Stimulated activated CD8-positive, alpha-beta memory T cell treated with anti-CD3 and anti-CD28 coated beads, Interleukin-4, amount 100 ng/mL, for 4 hours (primary cell): ENCODE measurements at regions not wholly inside any gene's neighbourhood (a gene's known extent, or its start where the extent isn't known, plus 50 kb on each side); places are given as distances from the start of the nearest gene placed in this dataset.

Experiments used
- DNase-seq, 2 donors: peaks; one replicate each; pipeline ENCODE4 v3.0.0-alpha.2; 2020; ENCODE audit warnings: low read depth in 2 of 2, low spot score in 1 of 2

DNA sequence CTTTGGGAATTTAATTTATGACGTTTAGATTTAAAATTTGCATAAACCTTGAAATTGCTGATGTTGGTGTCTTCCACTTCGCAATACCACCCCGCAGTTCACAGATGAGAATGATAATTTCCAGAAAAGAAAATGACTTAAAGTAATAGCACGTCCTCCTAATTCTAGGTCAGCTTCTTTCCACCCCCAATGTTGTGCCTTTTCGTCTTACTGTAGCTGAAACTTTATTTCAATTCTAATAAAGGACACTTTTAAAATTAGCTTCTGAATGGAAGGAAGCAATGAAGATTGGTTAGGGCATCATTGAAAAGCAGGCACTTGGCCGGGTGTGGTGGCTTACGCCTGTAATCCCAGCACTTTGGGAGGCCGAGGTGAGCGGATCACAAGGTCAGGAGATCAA lies 107.4 kb downstream of the MYCN start:
- DNase-seq = no peak

DNA sequence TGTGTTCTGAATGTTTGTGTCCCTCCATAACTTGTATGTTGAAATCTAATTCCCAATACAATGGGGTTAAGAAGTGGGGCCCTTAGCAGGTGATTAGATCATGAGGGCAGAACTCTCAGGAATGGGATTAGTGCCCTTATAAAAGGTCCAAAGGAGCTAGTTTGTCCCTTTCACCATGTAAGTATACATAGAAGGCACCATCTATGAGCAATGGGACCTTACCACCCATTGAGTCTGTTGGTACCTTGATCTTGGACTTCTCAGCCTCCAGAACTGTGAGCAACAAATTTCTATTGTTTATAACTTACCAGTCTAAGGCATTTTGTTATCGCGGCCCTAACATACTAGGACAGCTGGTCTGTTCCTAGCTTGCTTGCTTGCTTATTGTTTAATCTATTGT lies 106.3 kb downstream of the MYCN start:
- no peak for DNase-seq

DNA sequence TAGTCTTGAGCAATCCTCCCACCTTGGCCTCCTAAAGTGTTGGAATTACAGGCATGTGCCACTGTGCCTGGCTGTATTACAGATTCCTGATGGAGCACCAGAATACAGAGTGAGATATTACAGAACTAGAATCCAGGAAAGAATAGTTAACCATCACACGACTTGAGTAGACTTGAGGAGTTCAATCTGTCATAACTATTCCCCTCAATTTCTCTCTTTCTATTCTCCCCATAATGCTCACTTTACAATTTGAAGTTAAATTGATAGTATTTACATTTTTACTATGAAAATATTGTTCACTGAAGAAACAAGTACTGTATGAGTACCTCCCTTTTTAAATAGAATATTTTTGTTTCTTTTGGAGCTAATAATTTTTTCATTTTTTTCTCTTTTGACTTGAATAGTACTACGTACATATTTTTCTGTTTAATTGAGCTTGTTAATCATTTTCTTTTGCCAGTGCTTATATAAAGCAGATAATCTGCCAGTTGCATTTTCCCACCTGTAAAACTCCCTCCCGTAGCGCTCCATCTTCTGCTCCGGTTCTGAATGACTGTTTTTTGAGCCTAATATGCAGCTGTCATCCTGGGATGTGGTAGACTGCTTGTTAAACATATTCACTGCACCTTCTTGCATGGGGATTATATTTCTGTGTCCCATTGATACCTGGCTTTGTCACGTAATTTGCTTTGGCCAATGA lies 105.5 kb downstream of the MYCN start:
- DNase-seq = no peak

- DNase-seq = no peak
Measured at GRCh38 chr2:16044946-16045456, 104.7 kb downstream of the MYCN start.

DNA sequence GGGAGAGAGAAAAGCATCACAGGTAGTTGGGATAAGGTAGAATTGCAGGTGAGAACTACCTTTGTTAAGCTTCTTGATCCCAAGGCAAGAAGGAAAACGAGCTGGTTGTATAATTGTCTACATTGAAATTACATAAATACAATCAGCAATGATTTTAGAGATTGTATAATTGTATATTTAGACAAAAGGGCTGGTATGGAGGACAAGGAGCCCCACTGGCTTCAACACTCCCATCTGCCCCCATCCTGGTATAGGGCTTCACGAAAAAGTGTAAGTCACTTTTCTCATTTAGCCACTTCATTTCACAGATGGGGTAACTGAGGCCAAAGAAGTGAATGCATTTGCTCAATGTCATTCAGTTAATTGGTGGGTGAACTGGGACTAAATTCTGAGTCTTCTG lies 103.3 kb downstream of the MYCN start:
- DNase-seq = no peak

DNA sequence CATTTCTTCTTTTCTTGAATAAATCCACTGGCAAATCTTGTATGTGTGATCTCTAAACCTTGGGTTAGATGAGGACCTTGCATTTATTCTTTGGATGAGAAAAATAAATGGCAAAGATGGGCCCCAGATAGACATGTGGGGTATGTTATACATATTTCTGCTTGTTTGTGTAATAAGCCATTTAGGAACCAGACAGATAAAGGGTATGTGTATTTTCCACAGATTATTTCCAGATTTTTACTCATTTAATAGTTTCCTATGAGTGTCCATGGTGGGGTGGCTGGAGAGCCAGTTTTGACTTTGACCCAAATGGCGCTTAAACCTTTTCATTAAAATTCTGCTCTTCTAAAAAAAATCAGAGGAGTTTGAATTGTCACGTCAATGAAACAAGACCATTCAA lies 102.8 kb downstream of the MYCN start:
- no peak for DNase-seq

GRCh38 chr2:16042201-16042700 lies 101.9 kb downstream of the MYCN start:
- no peak for DNase-seq

GRCh38 chr2:16040271-16041010 lies 100.1 kb downstream of the MYCN start:
- DNase-seq = no peak

DNA sequence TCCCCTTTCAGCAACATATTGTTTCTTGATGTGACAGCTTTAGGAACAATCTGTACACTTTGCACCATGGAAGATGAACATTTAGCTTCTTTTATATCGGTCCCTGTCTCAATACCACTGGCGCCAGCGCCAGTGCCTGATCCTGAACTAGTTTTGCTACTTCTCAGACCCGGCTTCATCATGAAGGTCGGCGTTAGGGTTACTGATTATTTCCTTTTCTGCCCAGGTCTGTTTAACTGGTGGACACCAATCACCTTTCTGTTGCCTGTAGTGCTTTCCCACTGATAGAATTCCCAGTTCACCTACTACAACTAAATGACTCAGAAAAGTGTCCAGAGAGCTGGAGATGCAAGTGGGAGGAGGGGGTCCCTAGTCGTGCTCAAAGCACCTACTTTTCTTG lies 99.5 kb downstream of the MYCN start:
- no peak for DNase-seq

DNA sequence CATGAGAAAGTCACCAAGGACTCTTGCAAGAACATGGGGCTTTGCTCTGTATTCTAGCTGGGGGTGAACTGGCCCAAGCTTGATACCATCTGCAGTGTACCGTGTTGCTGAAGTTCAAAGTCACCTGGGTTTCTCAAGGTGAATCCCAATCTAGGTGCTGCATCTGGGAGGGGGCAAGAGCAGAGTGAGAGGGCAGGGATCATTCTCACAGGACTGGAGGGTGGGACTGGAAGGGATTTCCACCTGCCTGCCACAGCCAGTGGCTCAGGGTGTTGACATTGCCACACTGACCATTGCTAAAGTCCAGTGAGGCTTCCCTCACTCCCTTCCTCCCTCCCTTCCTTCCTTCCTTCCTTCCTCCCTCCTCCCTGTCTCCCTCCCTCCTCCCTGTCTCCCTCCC lies 98.7 kb downstream of the MYCN start:
- no peak for DNase-seq

GRCh38 chr2:16038621-16039020 lies 98.3 kb downstream of the MYCN start:
- no peak for DNase-seq

GRCh38 chr2:16037808-16038457 lies 97.6 kb downstream of the MYCN start:
- DNase-seq = no peak

DNA sequence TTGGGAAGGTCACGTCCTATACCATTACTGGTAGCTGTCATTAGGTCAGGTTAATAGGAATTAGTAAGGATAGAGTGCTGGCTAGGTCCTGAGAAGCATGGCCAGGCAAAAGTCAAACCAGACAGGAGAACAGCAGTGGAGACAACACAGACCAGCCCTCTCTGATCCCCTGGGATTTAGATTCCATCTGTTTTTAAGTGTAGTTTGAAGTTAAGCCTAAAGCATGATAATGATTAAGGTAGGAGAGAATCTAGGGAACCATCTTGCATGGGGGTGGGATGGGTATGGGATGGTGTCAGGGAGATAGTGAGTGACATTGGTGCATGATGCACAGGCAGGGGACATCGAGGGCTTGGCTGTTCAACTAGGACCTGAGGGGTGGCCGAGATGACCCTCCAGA lies 96.6 kb downstream of the MYCN start:
- no peak for DNase-seq

DNA sequence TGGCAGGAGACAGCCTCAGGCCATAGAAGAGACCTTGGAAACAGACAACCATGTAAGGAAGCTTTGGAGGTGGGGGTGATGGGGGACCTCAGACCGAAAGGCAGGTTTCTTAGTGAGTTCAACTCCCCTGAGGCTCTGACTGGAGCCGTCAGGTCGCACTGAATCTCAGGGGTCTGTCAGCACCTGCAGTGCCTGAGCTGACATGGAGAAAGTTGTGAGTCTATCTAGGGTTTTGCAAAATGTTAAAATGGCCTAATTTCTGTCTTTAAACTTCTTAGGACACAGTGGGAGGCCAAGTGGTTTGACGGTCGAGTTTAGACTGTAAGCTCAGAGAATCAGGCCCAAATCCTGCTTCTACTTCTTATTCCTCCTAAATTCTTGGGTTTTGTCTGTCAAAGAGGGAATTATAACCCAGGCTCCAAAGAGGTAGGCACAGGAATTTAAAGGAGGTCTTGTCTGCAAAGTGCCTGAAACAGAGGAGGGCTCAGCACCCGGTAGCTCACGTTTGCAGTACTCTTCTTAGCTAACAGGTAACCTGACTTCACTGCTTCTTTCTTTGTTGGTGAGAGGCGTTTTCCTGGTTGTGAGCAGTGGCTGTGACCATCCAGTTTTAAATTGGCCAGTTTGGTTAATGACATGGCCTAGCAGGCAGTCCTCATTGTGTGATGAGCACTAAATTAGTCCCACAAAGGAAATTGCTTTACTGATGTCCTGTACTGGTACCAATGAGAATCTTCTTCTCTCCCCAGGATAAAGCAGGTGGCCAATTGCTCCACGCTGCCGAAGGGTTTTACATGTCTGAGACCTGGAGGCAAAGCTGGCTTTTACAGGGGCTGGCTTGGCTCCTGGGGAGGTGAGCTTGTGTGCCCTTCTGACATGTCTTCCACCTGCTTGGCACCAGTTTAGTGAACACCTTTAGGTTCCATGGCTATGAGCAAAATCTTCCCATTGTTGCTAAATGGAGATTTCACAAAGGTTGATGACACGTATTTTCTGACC lies 95.7 kb downstream of the MYCN start:
- no peak for DNase-seq

GRCh38 chr2:16034975-16035746 lies 94.8 kb downstream of the MYCN start:
- no peak for DNase-seq

- no peak for DNase-seq
Measured at GRCh38 chr2:16034151-16034974, 94.0 kb downstream of the MYCN start.

- no peak for DNase-seq
Measured at GRCh38 chr2:16033032-16033293, 92.6 kb downstream of the MYCN start.

DNA sequence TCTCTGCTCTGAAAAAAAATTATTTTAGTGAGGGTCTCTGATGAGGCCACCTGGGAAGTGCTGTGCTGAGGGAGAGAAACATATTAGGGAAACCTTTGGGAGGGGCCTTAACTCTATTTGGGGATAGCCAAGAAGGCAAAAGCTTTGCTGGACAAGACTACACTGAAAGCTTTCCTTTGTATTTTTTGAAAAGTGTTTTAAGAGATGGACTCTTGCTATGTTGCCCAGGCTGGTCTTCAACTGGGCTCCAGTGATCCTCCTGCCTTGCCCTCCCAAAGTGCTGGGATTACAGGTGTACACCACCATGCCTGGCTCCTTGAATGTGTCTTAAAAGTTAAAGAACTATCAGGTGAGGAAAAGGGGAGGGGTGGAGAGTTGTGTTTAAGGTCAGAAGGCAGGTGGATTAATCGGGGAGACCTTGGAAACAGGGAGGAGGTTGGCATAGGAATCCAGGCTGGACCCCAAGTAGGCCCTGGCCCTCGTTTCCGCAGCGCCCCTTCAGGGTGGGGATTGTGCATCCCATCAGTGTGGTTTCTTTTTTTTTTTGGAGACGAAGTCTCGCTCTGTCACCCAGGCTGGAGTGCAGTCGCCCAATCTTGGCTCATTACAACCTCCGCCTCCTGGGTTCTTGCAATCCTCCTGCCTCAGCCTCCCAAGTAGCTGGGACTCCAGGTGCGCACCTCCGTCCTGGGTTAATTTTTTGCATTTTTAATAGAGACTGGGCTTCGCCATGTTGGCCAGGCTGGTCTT lies 92.1 kb downstream of the MYCN start:
- no peak for DNase-seq

- no peak for DNase-seq
Measured at GRCh38 chr2:16031848-16032159, 91.5 kb downstream of the MYCN start.
